OCI-LY7 (cell line): ENCODE measurements at regions not wholly inside any gene's neighbourhood (a gene's known extent, or its start where the extent isn't known, plus 50 kb on each side); places are given as distances from the start of the nearest gene placed in this dataset.

Experiments
- EZH2phosphoT487 ChIP-seq: fragments of 200-600 bp; sonication (generic); IDR thresholded peaks from 2 replicates; pipeline ENCODE4 v1.6.1; 2018; ENCODE audit warnings: low read depth, borderline replicate concordance, mild to moderate bottlenecking, mixed run types, antibody characterized with exemption, low read length, moderate library complexity, mixed read lengths
- TF ChIP-seq, protein P1 (sequence below): fragments of 200-600 bp; sonication (generic); conservative IDR thresholded peaks from 2 replicates; pipeline ENCODE4 v1.5.1; 2014; ENCODE audit warnings: mild to moderate bottlenecking, antibody characterized with exemption, low read length, moderate library complexity, mixed read lengths

- TF ChIP-seq, protein P1, sequence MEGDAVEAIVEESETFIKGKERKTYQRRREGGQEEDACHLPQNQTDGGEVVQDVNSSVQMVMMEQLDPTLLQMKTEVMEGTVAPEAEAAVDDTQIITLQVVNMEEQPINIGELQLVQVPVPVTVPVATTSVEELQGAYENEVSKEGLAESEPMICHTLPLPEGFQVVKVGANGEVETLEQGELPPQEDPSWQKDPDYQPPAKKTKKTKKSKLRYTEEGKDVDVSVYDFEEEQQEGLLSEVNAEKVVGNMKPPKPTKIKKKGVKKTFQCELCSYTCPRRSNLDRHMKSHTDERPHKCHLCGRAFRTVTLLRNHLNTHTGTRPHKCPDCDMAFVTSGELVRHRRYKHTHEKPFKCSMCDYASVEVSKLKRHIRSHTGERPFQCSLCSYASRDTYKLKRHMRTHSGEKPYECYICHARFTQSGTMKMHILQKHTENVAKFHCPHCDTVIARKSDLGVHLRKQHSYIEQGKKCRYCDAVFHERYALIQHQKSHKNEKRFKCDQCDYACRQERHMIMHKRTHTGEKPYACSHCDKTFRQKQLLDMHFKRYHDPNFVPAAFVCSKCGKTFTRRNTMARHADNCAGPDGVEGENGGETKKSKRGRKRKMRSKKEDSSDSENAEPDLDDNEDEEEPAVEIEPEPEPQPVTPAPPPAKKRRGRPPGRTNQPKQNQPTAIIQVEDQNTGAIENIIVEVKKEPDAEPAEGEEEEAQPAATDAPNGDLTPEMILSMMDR = no peak
- no peak for TF ChIP-seq EZH2phosphoT487
Observed at GRCh38 chr13:37164635-37165034, 59.2 kb upstream of the CSNK1A1L start.
